Esophagus (tissue), 2 donors: ENCODE measurements at regions not wholly inside any gene's neighbourhood (a gene's known extent, or its start where the extent isn't known, plus 50 kb on each side); places are given as distances from the start of the nearest gene placed in this dataset.

Source experiments
- H3K27ac ChIP-seq, 2 donors: one replicate each; pipeline ENCODE4 v1.5.1; 2013; ENCODE audit warnings: low read depth in 2 of 2, mild to moderate bottlenecking in 2 of 2, inconsistent platforms in 1 of 2, low read length in 1 of 2, moderate library complexity in 1 of 2
- H3K27me3 ChIP-seq, 2 donors: one replicate each; pipeline ENCODE4 v1.6.1; 2013; ENCODE audit warnings: low read length in 2 of 2, control low read depth in 1 of 2, mild to moderate bottlenecking in 1 of 2; ENCODE audit not compliant: insufficient read depth in 2 of 2, control insufficient read depth in 1 of 2
- H3K36me3 ChIP-seq, 2 donors: one replicate each; pipeline ENCODE4 v1.6.1; 2013; ENCODE audit warnings: low read length in 1 of 2; ENCODE audit not compliant: control insufficient read depth in 2 of 2, insufficient read depth in 2 of 2
- H3K4me1 ChIP-seq, 2 donors: one replicate each; pipeline ENCODE4 v1.6.1; 2013; ENCODE audit warnings: low read length in 1 of 2; ENCODE audit not compliant: control insufficient read depth in 2 of 2, insufficient read depth in 2 of 2
- H3K4me3 ChIP-seq, 2 donors: one replicate each; pipeline ENCODE4 v1.5.1; 2013; ENCODE audit warnings: low read length in 2 of 2, mild to moderate bottlenecking in 2 of 2, low read depth in 1 of 2, moderate library complexity in 1 of 2
- H3K9me3 ChIP-seq, 2 donors: one replicate each; pipeline ENCODE4 v1.6.1; 2013; ENCODE audit warnings: mild to moderate bottlenecking in 2 of 2, low read depth in 1 of 2, low read length in 1 of 2, moderate library complexity in 1 of 2; ENCODE audit not compliant: control insufficient read depth in 2 of 2, insufficient read depth in 1 of 2
- WGBS, 2 donors: extraction: QIAGEN DNeasy Blood & Tissue Kit; methylation state at CpG; one replicate each; pipeline ENCODE4 v1.1.7; 2013; 5-methylcytosine and 5-hydroxymethylcytosine counted together
- donor health status: healthy with polysubstance abuse.
- donor health status: Bipolar disorder and iron deficiency.

- Histone ChIP-seq H3K27me3 (no peaks in the 10 kb centered on the region), H3K36me3 (no peaks in the 10 kb centered on the region), H3K9me3 (no peaks in the 10 kb centered on the region), H3K4me1 (no peaks in the 10 kb centered on the region), H3K27ac (no peak overlapping the region), H3K4me3 (no peak overlapping the region)
- WGBS, 2 donors, result 46 to 53% methylated on average over 3 of the region's 3 CpGs
Measured at GRCh38 chr13:106212386-106213010, 323.0 kb downstream of the EFNB2 start.

- Histone ChIP-seq H3K9me3 (no peaks in the 10 kb centered on the region), H3K4me3 (no peak overlapping the region), H3K27me3 (no peaks in the 10 kb centered on the region), H3K4me1 (no peaks in the 10 kb centered on the region), H3K27ac (no peak overlapping the region), H3K36me3 (no peaks in the 10 kb centered on the region)
- 55 to 66% methylated on average over 3 of the region's 3 CpGs for WGBS, 2 donors
Measured at GRCh38 chr13:106210324-106210723, 325.1 kb downstream of the EFNB2 start.

GRCh38 chr13:106205871-106206270, 329.6 kb downstream of the EFNB2 start:
- H3K4me3 ChIP-seq, result no peak overlapping the region
- H3K27ac ChIP-seq, result no peak overlapping the region
- H3K9me3 ChIP-seq, result no peaks in the 10 kb centered on the region
- H3K36me3 ChIP-seq, result no peaks in the 10 kb centered on the region
- WGBS, 2 donors, result 76 to 86% methylated on average over 2 of the region's 2 CpGs
- no peaks in the 10 kb centered on the region for H3K27me3 ChIP-seq
- no peaks in the 10 kb centered on the region for H3K4me1 ChIP-seq

GRCh38 chr13:106197496-106197895, 338.0 kb downstream of the EFNB2 start:
- 77 to 88% methylated on average over 1 of the region's 1 CpG for WGBS, 2 donors
- Histone ChIP-seq H3K27ac (no peak overlapping the region), H3K4me3 (no peak overlapping the region), H3K27me3 (no peaks in the 10 kb centered on the region), H3K4me1 (no peaks in the 10 kb centered on the region), H3K36me3 (no peaks in the 10 kb centered on the region), H3K9me3 (no peaks in the 10 kb centered on the region)

GRCh38 chr13:106187501-106188095, 347.9 kb downstream of the EFNB2 start:
- 70 to 76% methylated on average over 5 of the region's 5 CpGs for WGBS, 2 donors
- H3K27me3 ChIP-seq, result no peaks in the 10 kb centered on the region
- no peaks in the 10 kb centered on the region for H3K36me3 ChIP-seq
- no peaks in the 10 kb centered on the region for H3K4me1 ChIP-seq
- H3K27ac ChIP-seq, result no peak overlapping the region
- no peak overlapping the region for H3K4me3 ChIP-seq
- peaks cover 0 to 3% of the 10 kb centered on the region in 2 donors for H3K9me3 ChIP-seq

- H3K4me1 ChIP-seq, result no peaks in the 10 kb centered on the region
- H3K9me3 ChIP-seq, result peaks cover 0 to 3% of the 10 kb centered on the region in 2 donors
- H3K27me3 ChIP-seq, result no peaks in the 10 kb centered on the region
- H3K27ac ChIP-seq, result no peak overlapping the region
- WGBS, 2 donors, result 84 to 86% methylated on average over 1 of the region's 1 CpG
- H3K36me3 ChIP-seq, result no peaks in the 10 kb centered on the region
- H3K4me3 ChIP-seq, result no peak overlapping the region
Measured at GRCh38 chr13:106187101-106187500, 348.4 kb downstream of the EFNB2 start.

GRCh38 chr13:106186366-106187030, 349.0 kb downstream of the EFNB2 start:
- no peaks in the 10 kb centered on the region for H3K27me3 ChIP-seq
- WGBS, 2 donors, result 85 to 91% methylated on average over 3 of the region's 3 CpGs
- no peaks in the 10 kb centered on the region for H3K36me3 ChIP-seq
- no peak overlapping the region for H3K27ac ChIP-seq
- peaks cover 0 to 3% of the 10 kb centered on the region in 2 donors for H3K9me3 ChIP-seq
- H3K4me1 ChIP-seq, result no peaks in the 10 kb centered on the region
- H3K4me3 ChIP-seq, result no peak overlapping the region

GRCh38 chr13:106184790-106185189, 350.7 kb downstream of the EFNB2 start:
- 79 to 86% methylated on average over 2 of the region's 2 CpGs for WGBS, 2 donors
- no peaks in the 10 kb centered on the region for H3K27me3 ChIP-seq

GRCh38 chr13:106183410-106184065, 351.9 kb downstream of the EFNB2 start:
- H3K9me3 ChIP-seq, result peaks cover 0 to 3% of the 10 kb centered on the region in 2 donors
- 83 to 87% methylated on average over 16 of the region's 16 CpGs for WGBS, 2 donors
- H3K27ac ChIP-seq, result no peak overlapping the region
- no peak overlapping the region for H3K4me3 ChIP-seq
- no peaks in the 10 kb centered on the region for H3K27me3 ChIP-seq
- H3K36me3 ChIP-seq, result no peaks in the 10 kb centered on the region
- no peaks in the 10 kb centered on the region for H3K4me1 ChIP-seq

More at GRCh38 chr13:106184790-106185189, 350.7 kb downstream of the EFNB2 start:
- Histone ChIP-seq H3K4me1 (no peaks in the 10 kb centered on the region), H3K36me3 (no peaks in the 10 kb centered on the region), H3K9me3 (peaks cover 0 to 3% of the 10 kb centered on the region in 2 donors), H3K4me3 (no peak overlapping the region), H3K27ac (no peak overlapping the region)
